ENCODE measurements at regions not wholly inside any gene's neighbourhood (a gene's known extent, or its start where the extent isn't known, plus 50 kb on each side); places are given as distances from the start of the nearest gene placed in this dataset.

DNA sequence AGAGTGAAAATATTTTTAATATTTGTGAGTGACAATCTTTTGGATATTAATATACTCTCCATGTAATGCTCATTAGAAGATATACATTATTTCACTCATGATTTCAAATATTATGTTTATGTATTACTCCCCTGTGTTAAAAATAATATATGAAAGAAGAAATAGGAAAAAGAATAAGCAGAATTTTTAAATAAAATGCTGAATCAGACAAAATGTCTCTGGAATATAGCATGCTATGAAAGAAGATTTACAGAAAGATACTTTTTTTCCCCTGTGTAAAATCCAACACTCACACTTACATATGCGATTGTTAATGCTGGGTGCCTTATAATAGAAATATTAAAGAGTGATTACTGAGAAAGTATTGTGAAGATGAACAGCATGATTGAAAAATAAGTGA, 373.7 kb downstream of the ANXA1 start:
- Histone ChIP-seq H3K9me3 (no peaks in the 10 kb centered on the region), H3K27ac (no peak overlapping the region), H3K4me3 (no peak overlapping the region), H3K27me3 (no peaks in the 10 kb centered on the region), H3K4me1 (no peaks in the 10 kb centered on the region), H3K36me3 (replicated peaks in 1 of 2; ENCODE audit: insufficient read depth in 1 of 2, low read depth in 2 of 2) (no peaks in the 10 kb centered on the region)
- TF ChIP-seq POLR2A (IDR thresholded peaks at IDR 0.05), result no peak
- TF ChIP-seq, protein P1, sequence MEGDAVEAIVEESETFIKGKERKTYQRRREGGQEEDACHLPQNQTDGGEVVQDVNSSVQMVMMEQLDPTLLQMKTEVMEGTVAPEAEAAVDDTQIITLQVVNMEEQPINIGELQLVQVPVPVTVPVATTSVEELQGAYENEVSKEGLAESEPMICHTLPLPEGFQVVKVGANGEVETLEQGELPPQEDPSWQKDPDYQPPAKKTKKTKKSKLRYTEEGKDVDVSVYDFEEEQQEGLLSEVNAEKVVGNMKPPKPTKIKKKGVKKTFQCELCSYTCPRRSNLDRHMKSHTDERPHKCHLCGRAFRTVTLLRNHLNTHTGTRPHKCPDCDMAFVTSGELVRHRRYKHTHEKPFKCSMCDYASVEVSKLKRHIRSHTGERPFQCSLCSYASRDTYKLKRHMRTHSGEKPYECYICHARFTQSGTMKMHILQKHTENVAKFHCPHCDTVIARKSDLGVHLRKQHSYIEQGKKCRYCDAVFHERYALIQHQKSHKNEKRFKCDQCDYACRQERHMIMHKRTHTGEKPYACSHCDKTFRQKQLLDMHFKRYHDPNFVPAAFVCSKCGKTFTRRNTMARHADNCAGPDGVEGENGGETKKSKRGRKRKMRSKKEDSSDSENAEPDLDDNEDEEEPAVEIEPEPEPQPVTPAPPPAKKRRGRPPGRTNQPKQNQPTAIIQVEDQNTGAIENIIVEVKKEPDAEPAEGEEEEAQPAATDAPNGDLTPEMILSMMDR (IDR thresholded peaks at IDR 0.05), result no peak
- intact Hi-C loops (cut with DNase I), result no loop called here
- 70 to 73% methylated on average over 1 of the region's 1 CpG for WGBS, 2 donors
- no peak for DNase-seq
- no peak for ATAC-seq

DNA sequence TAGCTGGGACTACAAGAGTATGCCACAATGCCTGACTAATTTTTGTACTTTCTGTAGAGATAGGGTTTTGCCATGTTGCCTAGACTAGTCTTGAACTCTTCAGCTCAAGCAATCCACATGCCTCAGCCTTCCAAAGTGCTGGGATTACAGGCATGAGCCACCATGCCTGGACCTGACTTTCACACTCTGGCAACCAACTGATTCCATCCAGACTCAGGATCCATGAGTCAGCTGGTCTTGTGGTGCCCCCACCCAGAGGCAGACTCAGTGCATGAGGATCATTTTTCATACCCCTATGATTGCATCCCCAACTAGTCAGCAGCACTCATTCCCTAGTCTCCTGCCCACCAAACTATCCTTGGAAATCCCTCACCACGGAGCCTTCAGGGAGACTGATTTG, 375.9 kb downstream of the ANXA1 start:
- no peaks in the 10 kb centered on the region for H3K27me3 ChIP-seq
- intact Hi-C loops (cut with DNase I), result no loop called here
- no peaks in the 10 kb centered on the region for H3K4me1 ChIP-seq
- no peaks in the 10 kb centered on the region for H3K9me3 ChIP-seq
- H3K36me3 ChIP-seq (replicated peaks in 1 of 2; ENCODE audit: insufficient read depth in 1 of 2, low read depth in 2 of 2), result no peaks in the 10 kb centered on the region
- WGBS, 2 donors, result 61 to 62% methylated on average over 1 of the region's 1 CpG
- ATAC-seq (no peak), DNase-seq (no peak)
- TF ChIP-seq, protein P1 (IDR thresholded peaks at IDR 0.05), result no peak
- TF ChIP-seq POLR2A (IDR thresholded peaks at IDR 0.05), result no peak
- no peak overlapping the region for H3K4me3 ChIP-seq
- no peak overlapping the region for H3K27ac ChIP-seq

DNA sequence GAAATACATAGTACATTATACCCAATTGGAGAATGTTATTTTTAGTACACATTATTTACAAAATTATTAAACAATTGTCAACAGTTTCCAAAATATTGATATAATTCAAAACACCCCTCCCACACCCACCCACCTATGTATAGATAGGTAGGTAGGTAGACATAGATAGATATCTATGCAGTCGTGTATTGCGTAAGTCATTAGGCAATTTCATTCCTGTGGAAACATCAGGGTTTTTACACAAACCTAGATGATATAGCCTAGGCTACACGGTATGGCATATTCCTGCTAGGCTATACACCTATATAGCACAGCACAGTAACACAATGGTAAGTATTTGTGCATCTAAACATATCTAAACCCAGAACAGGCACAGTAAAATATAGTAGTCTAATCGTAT, 377.3 kb downstream of the ANXA1 start:
- intact Hi-C loops (cut with DNase I), result no loop called here
- no peaks in the 10 kb centered on the region for H3K9me3 ChIP-seq
- no peaks in the 10 kb centered on the region for H3K27me3 ChIP-seq
- ATAC-seq, result no peak
- H3K36me3 ChIP-seq (replicated peaks in 1 of 2; ENCODE audit: insufficient read depth in 1 of 2, low read depth in 2 of 2), result no peaks in the 10 kb centered on the region
- 60 to 70% methylated on average over 4 of the region's 4 CpGs for WGBS, 2 donors
- no peak for DNase-seq
- TF ChIP-seq, protein P1 (IDR thresholded peaks at IDR 0.05), result no peak
- TF ChIP-seq POLR2A (IDR thresholded peaks at IDR 0.05), result no peak
- no peak overlapping the region for H3K4me3 ChIP-seq
- no peaks in the 10 kb centered on the region for H3K4me1 ChIP-seq
- no peak overlapping the region for H3K27ac ChIP-seq

DNA sequence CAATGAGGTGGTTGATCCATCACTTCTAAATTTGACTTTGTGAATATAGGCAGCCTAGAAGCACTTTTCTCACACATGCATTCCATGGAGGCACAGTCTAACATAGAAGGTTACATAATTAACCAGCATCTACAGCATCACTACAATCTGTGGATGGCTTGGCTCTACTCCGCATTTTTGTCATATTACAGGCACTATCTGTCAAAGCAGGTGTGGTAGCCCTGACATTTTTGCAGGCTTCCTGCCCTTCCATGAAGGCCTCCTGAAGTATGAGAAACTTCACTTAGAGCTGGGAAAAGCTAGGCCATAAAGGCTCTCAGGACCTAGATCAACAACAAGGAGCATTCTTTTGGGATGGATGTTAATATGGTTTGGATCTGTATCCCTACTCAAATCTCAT, 378.0 kb downstream of the ANXA1 start:
- no peak overlapping the region for H3K27ac ChIP-seq
- H3K4me1 ChIP-seq, result no peaks in the 10 kb centered on the region
- ATAC-seq, result no peak
- TF ChIP-seq, protein P1 (IDR thresholded peaks at IDR 0.05), result no peak
- no peak for TF ChIP-seq POLR2A (IDR thresholded peaks at IDR 0.05)
- H3K36me3 ChIP-seq (replicated peaks in 1 of 2; ENCODE audit: insufficient read depth in 1 of 2, low read depth in 2 of 2), result no peaks in the 10 kb centered on the region
- WGBS, 2 donors, result 64 to 73% methylated on average over 1 of the region's 1 CpG
- intact Hi-C loops (cut with DNase I), result no loop called here
- no peak for DNase-seq
- no peaks in the 10 kb centered on the region for H3K9me3 ChIP-seq
- H3K27me3 ChIP-seq, result no peaks in the 10 kb centered on the region
- H3K4me3 ChIP-seq, result no peak overlapping the region

DNA sequence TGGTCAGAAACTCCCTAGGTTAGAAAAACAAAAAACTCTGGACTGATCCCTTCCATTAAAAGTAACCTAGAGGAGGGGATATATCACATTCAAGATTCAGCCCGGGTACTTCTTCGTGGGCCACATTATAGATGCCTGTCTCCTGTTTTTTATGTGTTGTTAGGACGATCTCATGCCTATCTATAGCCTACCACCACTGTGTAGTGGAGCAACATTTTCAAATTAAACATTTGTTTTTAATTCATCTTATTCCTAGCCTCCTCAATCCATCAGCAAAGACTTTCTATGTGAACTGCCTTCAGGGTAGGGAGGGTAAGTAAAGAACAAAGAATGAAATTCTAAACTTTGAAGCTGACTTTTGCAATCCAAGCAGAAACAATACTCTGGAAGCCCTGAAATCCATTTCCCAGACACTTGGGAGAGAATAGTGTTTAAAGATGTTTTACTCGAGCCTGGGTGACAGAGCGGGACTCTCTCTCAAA, 379.4 kb downstream of the ANXA1 start:
- H3K27ac ChIP-seq, result no peak overlapping the region
- H3K4me3 ChIP-seq, result no peak overlapping the region
- DNase-seq (no peak), ATAC-seq (no peak)
- no peaks in the 10 kb centered on the region for H3K4me1 ChIP-seq
- intact Hi-C loops (cut with DNase I), result no loop called here
- WGBS, 2 donors, result 64 to 70% methylated on average over 5 of the region's 5 CpGs
- H3K9me3 ChIP-seq, result no peaks in the 10 kb centered on the region
- no peaks in the 10 kb centered on the region for H3K36me3 ChIP-seq (replicated peaks in 1 of 2; ENCODE audit: insufficient read depth in 1 of 2, low read depth in 2 of 2)
- no peaks in the 10 kb centered on the region for H3K27me3 ChIP-seq
- no peak for TF ChIP-seq POLR2A (IDR thresholded peaks at IDR 0.05)
- TF ChIP-seq, protein P1 (IDR thresholded peaks at IDR 0.05), result no peak

Data from body of pancreas (tissue), 4 donors.